ENCODE measurements at regions not wholly inside any gene's neighbourhood (a gene's known extent, or its start where the extent isn't known, plus 50 kb on each side); places are given as distances from the start of the nearest gene placed in this dataset.

GRCh38 chr1:245096311-245097066 is 58.3 kb upstream of the KIF26B start:
- no peak overlapping the region for H3K27ac ChIP-seq (ENCODE audit: low read length)
- in situ Hi-C loops (cut with HindIII; ENCODE audit: low pct_unique_long_range_greater_than_20kb, low sequenced_read_pairs) (no loop called here), intact Hi-C loops (cut with micrococcal nuclease; ENCODE audit: unreplicated experiment) (no loop called here)
- DNase-seq (ENCODE audit: low read depth, low spot score) (no peak), ATAC-seq (no peak)
- CTCF ChIA-PET, result no interaction called here
- no peak overlapping the region for H3K4me3 ChIP-seq (ENCODE audit: low read depth in 2 of 2, low read length in 2 of 2)
- H3K4me1 ChIP-seq (ENCODE audit: control insufficient read depth, insufficient read depth, low read length), result no peaks in the 10 kb centered on the region
- POLR2A ChIA-PET, result no interaction called here
- TF ChIP-seq SIN3A (IDR thresholded peaks at IDR 0.05; ENCODE audit: borderline replicate concordance, insufficient read depth, low read depth, low read length) (no peak), TCF7L2 (IDR thresholded peaks at IDR 0.05; ENCODE audit: low read depth, low read length) (no peak), POLR2AphosphoS5 (IDR thresholded peaks at IDR 0.05; ENCODE audit: low read depth, low read length) (no peak), REST (IDR thresholded peaks at IDR 0.05; ENCODE audit: insufficient read depth in 1 of 2, low read depth in 2 of 2, low read length in 1 of 2) (no peak), CTCF (IDR thresholded peaks at IDR 0.05) (no peak)
- BruUV-seq (replicated peaks), result no TSS peak
- H3K9me3 ChIP-seq (ENCODE audit: control insufficient read depth, insufficient read depth, low read depth, low read length), result no peaks in the 10 kb centered on the region
- no peaks in the 10 kb centered on the region for H3K36me3 ChIP-seq (ENCODE audit: control insufficient read depth, insufficient read depth, low read length)
- no peaks in the 10 kb centered on the region for H3K27me3 ChIP-seq (ENCODE audit: control insufficient read depth, insufficient read depth, low read length)

GRCh38 chr1:245095903-245096302 is 58.9 kb upstream of the KIF26B start:
- CTCF ChIA-PET, result no interaction called here
- ATAC-seq (no peak), DNase-seq (ENCODE audit: low read depth, low spot score) (no peak)
- intact Hi-C loops (cut with micrococcal nuclease; ENCODE audit: unreplicated experiment), result no loop called here
- in situ Hi-C loops (cut with HindIII; ENCODE audit: low pct_unique_long_range_greater_than_20kb, low sequenced_read_pairs), result no loop called here
- Histone ChIP-seq H3K4me1 (ENCODE audit: control insufficient read depth, insufficient read depth, low read length) (no peaks in the 10 kb centered on the region), H3K27ac (ENCODE audit: low read length) (no peak overlapping the region), H3K4me3 (ENCODE audit: low read depth in 2 of 2, low read length in 2 of 2) (no peak overlapping the region), H3K27me3 (ENCODE audit: control insufficient read depth, insufficient read depth, low read length) (no peaks in the 10 kb centered on the region), H3K9me3 (ENCODE audit: control insufficient read depth, insufficient read depth, low read depth, low read length) (no peaks in the 10 kb centered on the region), H3K36me3 (ENCODE audit: control insufficient read depth, insufficient read depth, low read length) (no peaks in the 10 kb centered on the region)
- no TSS peak for BruUV-seq (replicated peaks)
- POLR2A ChIA-PET, result no interaction called here
- TF ChIP-seq REST (IDR thresholded peaks at IDR 0.05; ENCODE audit: insufficient read depth in 1 of 2, low read depth in 2 of 2, low read length in 1 of 2), result no peak
- TF ChIP-seq TCF7L2 (IDR thresholded peaks at IDR 0.05; ENCODE audit: low read depth, low read length), result no peak
- no peak for TF ChIP-seq POLR2AphosphoS5 (IDR thresholded peaks at IDR 0.05; ENCODE audit: low read depth, low read length)
- TF ChIP-seq SIN3A (IDR thresholded peaks at IDR 0.05; ENCODE audit: borderline replicate concordance, insufficient read depth, low read depth, low read length), result no peak
- TF ChIP-seq CTCF (IDR thresholded peaks at IDR 0.05), result no peak
